ENCODE measurements at regions not wholly inside any gene's neighbourhood (a gene's known extent, or its start where the extent isn't known, plus 50 kb on each side); places are given as distances from the start of the nearest gene placed in this dataset.

GRCh38 chr13:62057286-62057685 is 641.6 kb upstream of the PCDH20 start:
- no peak for TF ChIP-seq POLR2A (IDR thresholded peaks at IDR 0.05)
- TF ChIP-seq, protein P1, sequence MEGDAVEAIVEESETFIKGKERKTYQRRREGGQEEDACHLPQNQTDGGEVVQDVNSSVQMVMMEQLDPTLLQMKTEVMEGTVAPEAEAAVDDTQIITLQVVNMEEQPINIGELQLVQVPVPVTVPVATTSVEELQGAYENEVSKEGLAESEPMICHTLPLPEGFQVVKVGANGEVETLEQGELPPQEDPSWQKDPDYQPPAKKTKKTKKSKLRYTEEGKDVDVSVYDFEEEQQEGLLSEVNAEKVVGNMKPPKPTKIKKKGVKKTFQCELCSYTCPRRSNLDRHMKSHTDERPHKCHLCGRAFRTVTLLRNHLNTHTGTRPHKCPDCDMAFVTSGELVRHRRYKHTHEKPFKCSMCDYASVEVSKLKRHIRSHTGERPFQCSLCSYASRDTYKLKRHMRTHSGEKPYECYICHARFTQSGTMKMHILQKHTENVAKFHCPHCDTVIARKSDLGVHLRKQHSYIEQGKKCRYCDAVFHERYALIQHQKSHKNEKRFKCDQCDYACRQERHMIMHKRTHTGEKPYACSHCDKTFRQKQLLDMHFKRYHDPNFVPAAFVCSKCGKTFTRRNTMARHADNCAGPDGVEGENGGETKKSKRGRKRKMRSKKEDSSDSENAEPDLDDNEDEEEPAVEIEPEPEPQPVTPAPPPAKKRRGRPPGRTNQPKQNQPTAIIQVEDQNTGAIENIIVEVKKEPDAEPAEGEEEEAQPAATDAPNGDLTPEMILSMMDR (IDR thresholded peaks at IDR 0.05), result no peak
